ENCODE measurements at regions not wholly inside any gene's neighbourhood (a gene's known extent, or its start where the extent isn't known, plus 50 kb on each side); places are given as distances from the start of the nearest gene placed in this dataset.

DNA sequence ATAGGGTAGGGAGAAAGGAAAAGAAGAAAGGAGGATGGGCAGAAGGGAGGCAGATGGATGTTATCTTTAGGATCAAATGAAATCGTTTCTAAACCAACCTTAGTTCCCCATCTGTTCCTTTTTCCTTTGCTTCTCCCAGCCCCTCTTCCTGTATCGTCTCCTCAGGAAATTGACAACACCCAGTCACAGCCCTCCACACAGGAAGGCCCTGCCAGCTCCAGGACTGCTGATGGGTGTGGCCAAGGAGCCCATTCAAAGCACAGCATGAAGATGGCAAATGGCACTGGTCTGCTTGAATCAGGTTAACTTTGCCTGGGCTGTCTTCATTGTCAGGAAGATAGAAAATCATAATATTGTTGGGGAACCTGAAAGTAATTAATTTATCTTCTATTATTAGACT lies 164.8 kb downstream of the C11orf87 start:
- no peaks in the 10 kb centered on the region for H3K9me3 ChIP-seq
- no peak overlapping the region for H3K4me3 ChIP-seq
- H3K27me3 ChIP-seq: no peaks in the 10 kb centered on the region
- H3K27ac ChIP-seq: no peak overlapping the region
- intact Hi-C loops (cut with DNase I): no loop called here
- H3K4me1 ChIP-seq: no peaks in the 10 kb centered on the region
- no peak for DNase-seq (ENCODE audit: extremely low spot score in 2 of 2)
- TF ChIP-seq POLR2A (IDR thresholded peaks at IDR 0.05) (no peak), CTCF (IDR thresholded peaks at IDR 0.05) (no peak), POLR2AphosphoS5 (IDR thresholded peaks at IDR 0.05; ENCODE audit: insufficient read depth in 1 of 2, low read depth in 1 of 2) (no peak)
- no peaks in the 10 kb centered on the region for H3K36me3 ChIP-seq

DNA sequence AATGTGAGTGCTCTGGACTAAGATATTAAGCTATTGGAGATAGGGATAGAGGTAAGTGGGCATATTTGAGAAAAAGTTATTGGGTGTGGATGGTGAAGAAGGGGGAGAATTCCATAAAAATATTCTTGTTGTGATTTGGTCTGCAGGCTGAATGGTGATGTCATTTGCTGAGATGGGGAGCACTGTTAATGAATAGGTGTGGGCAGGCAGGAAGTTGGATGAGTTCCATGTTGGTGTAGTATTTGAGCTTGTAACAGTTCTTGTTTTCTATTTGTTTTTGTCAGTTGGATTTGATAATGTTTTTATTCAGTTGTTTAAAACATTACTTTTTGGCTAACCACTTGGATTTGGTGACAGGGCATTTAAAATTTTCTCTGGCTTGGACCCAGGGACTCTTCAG lies 168.8 kb downstream of the C11orf87 start:
- no peaks in the 10 kb centered on the region for H3K36me3 ChIP-seq
- DNase-seq (ENCODE audit: extremely low spot score in 2 of 2): no peak

DNA sequence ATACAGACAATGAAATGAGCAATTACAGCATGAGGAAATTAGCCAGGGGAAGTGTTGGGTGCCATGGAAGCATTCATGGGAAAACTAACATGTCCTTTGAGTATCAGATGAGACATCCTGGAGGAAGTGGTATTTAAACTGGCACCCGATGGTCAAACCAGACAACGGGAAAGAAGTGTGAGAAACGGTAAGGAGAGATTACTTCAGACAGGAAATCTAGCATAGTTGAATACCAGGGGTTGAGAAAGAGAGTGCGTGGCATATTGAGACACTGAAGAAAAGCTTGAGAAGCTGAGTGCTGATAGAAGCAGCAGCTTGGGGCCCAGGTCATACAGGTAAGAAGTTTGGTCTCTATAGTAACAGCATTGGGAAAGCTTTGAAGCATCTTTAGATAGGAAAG lies 175.3 kb downstream of the C11orf87 start:
- H3K4me1 ChIP-seq: no peaks in the 10 kb centered on the region
- no peaks in the 10 kb centered on the region for H3K36me3 ChIP-seq
- no peak for DNase-seq (ENCODE audit: extremely low spot score in 2 of 2)
- no peak overlapping the region for H3K4me3 ChIP-seq
- no peaks in the 10 kb centered on the region for H3K27me3 ChIP-seq
- TF ChIP-seq CTCF (IDR thresholded peaks at IDR 0.05) (no peak), POLR2A (IDR thresholded peaks at IDR 0.05) (no peak), POLR2AphosphoS5 (IDR thresholded peaks at IDR 0.05; ENCODE audit: insufficient read depth in 1 of 2, low read depth in 1 of 2) (no peak)
- no peak overlapping the region for H3K27ac ChIP-seq
- intact Hi-C loops (cut with DNase I): no loop called here
- no peaks in the 10 kb centered on the region for H3K9me3 ChIP-seq

More for the DNA sequence above, 168.8 kb downstream of the C11orf87 start:
- Histone ChIP-seq H3K27me3 (no peaks in the 10 kb centered on the region), H3K4me1 (no peaks in the 10 kb centered on the region), H3K27ac (no peak overlapping the region), H3K4me3 (no peak overlapping the region), H3K9me3 (no peaks in the 10 kb centered on the region)
- TF ChIP-seq POLR2AphosphoS5 (IDR thresholded peaks at IDR 0.05; ENCODE audit: insufficient read depth in 1 of 2, low read depth in 1 of 2): no peak
- TF ChIP-seq CTCF (IDR thresholded peaks at IDR 0.05): no peak
- TF ChIP-seq POLR2A (IDR thresholded peaks at IDR 0.05): no peak
- intact Hi-C loops (cut with DNase I): no loop called here

DNA sequence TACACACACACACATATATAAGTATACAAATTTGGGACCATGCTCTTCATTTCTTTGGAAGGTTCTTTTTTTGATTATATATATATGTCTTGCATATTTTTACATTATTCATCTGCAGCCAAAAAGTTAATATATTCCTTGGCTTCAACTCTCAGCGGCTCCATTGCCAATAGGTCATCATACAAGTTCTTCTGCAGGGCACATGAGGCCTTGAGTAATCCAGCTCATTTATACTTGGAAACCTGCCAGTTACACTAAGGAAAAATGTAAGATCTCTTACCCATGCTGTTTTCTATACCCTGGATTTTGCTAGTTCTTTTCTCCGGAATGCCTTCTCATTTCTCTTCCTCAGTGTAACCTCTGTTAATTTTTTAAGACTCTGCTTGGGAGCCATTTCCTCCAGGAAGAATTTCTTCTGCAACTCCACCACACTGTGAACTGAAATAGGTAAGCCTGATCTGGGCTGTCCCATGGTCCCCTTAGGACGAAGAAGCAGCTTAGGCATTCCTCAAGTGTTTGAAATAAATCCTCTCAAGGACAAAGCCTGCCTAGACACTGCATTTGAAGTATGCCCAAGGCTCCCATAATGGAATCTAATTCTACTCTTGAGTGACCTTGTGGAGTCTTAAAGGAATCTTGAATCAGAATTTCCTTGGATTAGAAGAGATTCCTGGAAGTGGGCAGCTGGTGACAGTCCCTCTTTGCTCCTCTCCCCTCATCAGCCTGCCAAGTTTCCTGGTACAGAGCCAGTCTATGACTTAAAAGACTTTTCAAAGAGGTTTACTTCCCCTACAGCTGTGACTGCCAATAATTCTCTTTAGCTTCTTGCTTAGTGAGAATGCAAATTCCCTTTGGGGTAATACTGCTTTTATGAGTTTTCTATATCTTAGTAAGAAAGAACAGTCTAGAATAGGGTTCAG lies 182.8 kb downstream of the C11orf87 start:
- Histone ChIP-seq H3K9me3 (no peaks in the 10 kb centered on the region), H3K4me1 (no peaks in the 10 kb centered on the region), H3K4me3 (no peak overlapping the region), H3K27me3 (no peaks in the 10 kb centered on the region), H3K36me3 (no peaks in the 10 kb centered on the region), H3K27ac (no peak overlapping the region)
- TF ChIP-seq POLR2AphosphoS5 (IDR thresholded peaks at IDR 0.05; ENCODE audit: insufficient read depth in 1 of 2, low read depth in 1 of 2): no peak
- no peak for TF ChIP-seq CTCF (IDR thresholded peaks at IDR 0.05)
- no peak for TF ChIP-seq POLR2A (IDR thresholded peaks at IDR 0.05)
- intact Hi-C loops (cut with DNase I): no loop called here
- no peak for DNase-seq (ENCODE audit: extremely low spot score in 2 of 2)

- no peaks in the 10 kb centered on the region for H3K27me3 ChIP-seq
- no peak for DNase-seq (ENCODE audit: extremely low spot score in 2 of 2)
- H3K9me3 ChIP-seq: no peaks in the 10 kb centered on the region
- H3K4me3 ChIP-seq: no peak overlapping the region
- TF ChIP-seq POLR2A (IDR thresholded peaks at IDR 0.05) (no peak), CTCF (IDR thresholded peaks at IDR 0.05) (no peak), POLR2AphosphoS5 (IDR thresholded peaks at IDR 0.05; ENCODE audit: insufficient read depth in 1 of 2, low read depth in 1 of 2) (no peak)
- intact Hi-C loops (cut with DNase I): no loop called here
- H3K27ac ChIP-seq: no peak overlapping the region
- no peaks in the 10 kb centered on the region for H3K4me1 ChIP-seq
- no peaks in the 10 kb centered on the region for H3K36me3 ChIP-seq
Measured at GRCh38 chr11:109606256-109606655, 184.3 kb downstream of the C11orf87 start.
